GM12865 (cell line): ENCODE measurements at regions not wholly inside any gene's neighbourhood (a gene's known extent, or its start where the extent isn't known, plus 50 kb on each side); places are given as distances from the start of the nearest gene placed in this dataset.
"Not testable (repeated sequence)": the region's sequence is repeated elsewhere in the genome, so short reads cannot be mapped to it uniquely, and the experiment has no call there.

ENCODE experiments used
- DNase-seq: peaks from one replicate; pipeline ENCODE4 v3.0.0; 2010; ENCODE audit warnings: low read depth
- H3K4me3 ChIP-seq: 2 replicates; pipeline ENCODE4 v1.5.1; 2011; ENCODE audit warnings: mild to moderate bottlenecking, low read depth, low read length, control low read depth
- CTCF ChIP-seq: IDR thresholded peaks from 2 replicates; pipeline ENCODE4 v1.5.1; 2011; ENCODE audit warnings: low read length, control low read depth, low read depth, inconsistent platforms; ENCODE audit not compliant: insufficient read depth; ENCODE audit errors: missing control alignments

- no peak overlapping the region for H3K4me3 ChIP-seq
- no peak for DNase-seq
- TF ChIP-seq CTCF, result no peak
These were observed 220.7 kb downstream of the TACR3 start for GRCh38 chr4:103499094-103499493.

GRCh38 chr4:103498161-103499070, 221.4 kb downstream of the TACR3 start:
- TF ChIP-seq CTCF, result no peak
- DNase-seq, result peak; percentile 73
- no peak overlapping the region for H3K4me3 ChIP-seq

DNA sequence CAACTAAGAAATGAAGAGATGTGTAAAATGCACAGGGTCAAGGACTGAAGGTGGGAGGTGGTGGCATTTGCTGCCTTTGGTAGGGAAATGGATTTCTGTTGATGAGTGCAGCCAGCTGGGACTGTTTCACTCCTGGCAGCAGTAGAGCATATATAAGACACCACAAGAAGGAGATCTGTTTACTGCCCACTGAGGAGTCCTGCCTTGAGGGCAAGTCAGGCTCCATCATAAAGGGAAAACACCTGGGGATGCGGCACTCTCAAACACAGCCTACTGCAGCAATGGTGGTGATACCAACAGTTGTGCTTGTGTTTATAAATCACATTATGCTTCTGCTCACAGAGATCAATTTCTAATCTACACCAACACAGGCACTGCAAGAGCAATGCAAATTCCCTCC, 222.1 kb downstream of the TACR3 start:
- DNase-seq, result peak; percentile 49
- no peak overlapping the region for H3K4me3 ChIP-seq
- no peak for TF ChIP-seq CTCF

- DNase-seq, result peak; percentile 41
- no peak for TF ChIP-seq CTCF
These were observed 223.0 kb downstream of the TACR3 start for GRCh38 chr4:103496800-103497199.

DNA sequence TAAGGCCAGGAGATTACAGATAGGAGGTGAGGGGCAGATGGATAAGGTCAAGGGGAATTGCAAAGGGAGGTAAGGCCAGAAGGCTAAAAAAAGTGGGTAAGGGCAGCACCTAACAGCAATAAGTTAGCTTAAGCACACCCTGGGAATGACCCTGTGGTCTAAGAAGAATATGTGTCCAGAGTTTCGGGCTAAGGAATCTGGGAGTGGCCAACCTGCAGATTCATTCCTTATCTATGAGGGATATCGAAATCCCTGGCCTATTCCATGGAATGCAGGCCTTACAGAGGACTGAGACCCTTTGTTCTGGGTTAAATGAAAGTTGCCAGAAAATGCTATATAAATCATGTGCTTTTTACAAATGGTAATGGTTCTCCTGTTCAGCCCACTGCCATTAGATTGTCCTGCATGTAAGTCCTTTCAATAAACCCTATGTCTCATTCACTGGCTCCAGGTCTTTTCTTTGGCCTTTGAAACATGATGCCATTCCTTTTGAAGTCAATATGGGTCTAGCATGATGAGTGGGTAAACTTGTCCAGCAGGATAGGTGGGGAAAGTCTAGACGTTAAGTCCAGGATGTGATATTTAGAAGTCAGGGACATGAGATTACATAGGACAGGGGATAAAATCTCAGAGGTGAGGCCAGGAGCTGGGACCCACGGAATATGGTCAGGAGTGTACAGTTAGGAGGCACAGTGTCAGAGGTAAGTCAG, 226.2 kb downstream of the TACR3 start:
- TF ChIP-seq CTCF, result no peak
- H3K4me3 ChIP-seq, result no peak overlapping the region
- DNase-seq, result no peak

More at GRCh38 chr4:103496800-103497199, 223.0 kb downstream of the TACR3 start:
- no peak overlapping the region for H3K4me3 ChIP-seq

DNA sequence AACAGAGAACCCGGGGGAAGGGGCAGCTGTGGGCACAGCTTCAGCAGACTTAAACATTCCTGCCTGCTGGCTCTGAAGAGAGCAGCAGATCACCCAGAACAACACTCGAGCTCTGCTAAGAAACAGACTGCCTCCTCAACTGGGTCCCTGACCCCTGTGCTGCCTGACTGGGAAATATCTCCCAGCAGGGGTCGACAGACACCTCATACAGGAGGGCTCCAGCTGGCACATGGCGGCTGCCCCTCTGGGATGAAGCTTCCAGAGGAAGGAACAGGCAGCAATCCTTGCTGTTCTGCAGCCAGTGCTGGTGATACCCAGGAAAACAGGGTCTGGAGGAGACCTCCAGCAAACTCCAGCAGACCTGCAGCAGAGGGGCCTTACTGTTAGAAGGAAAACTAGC, 234.5 kb downstream of the TACR3 start:
- DNase-seq, H3K4me3 ChIP-seq: not testable (repeated sequence)

- no peak overlapping the region for H3K4me3 ChIP-seq
- no peak for TF ChIP-seq CTCF
- no peak for DNase-seq
These were observed 235.3 kb downstream of the TACR3 start for GRCh38 chr4:103484521-103484920.
